Erythroblast (primary cell): ENCODE measurements at regions not wholly inside any gene's neighbourhood (a gene's known extent, or its start where the extent isn't known, plus 50 kb on each side); places are given as distances from the start of the nearest gene placed in this dataset.

ENCODE experiments used
- GATA1 ChIP-seq: IDR thresholded peaks from 2 replicates; pipeline ENCODE4 v1.6.1; 2011; ENCODE audit warnings: low read depth, mild to moderate bottlenecking, control low read depth, low read length, moderate library complexity
- POLR2A ChIP-seq: IDR thresholded peaks from 2 replicates; pipeline ENCODE4 v1.6.1; 2011; ENCODE audit warnings: mild to moderate bottlenecking, low read length

- TF ChIP-seq POLR2A (no peak), GATA1 (no peak)
Observed at GRCh38 chr5:123814801-123815470, 303.0 kb downstream of the CSNK1G3 start.
